HG02588 (cell line): ENCODE measurements at regions not wholly inside any gene's neighbourhood (a gene's known extent, or its start where the extent isn't known, plus 50 kb on each side); places are given as distances from the start of the nearest gene placed in this dataset.

Source experiments
- ATAC-seq: cut with Tn5 transposase; IDR thresholded peaks from one replicate; pipeline ENCODE4 v1.9.1; 2021; ENCODE audit warnings: mild to moderate bottlenecking, moderate library complexity; ENCODE audit not compliant: unreplicated experiment

GRCh38 chr11:80503990-80504389 lies 1063.2 kb upstream of the TENM4 start:
- ATAC-seq, result no peak

GRCh38 chr11:80502511-80502910 lies 1061.7 kb upstream of the TENM4 start:
- no peak for ATAC-seq

- ATAC-seq, result no peak
These were observed 1054.3 kb upstream of the TENM4 start for GRCh38 chr11:80495116-80495515.

DNA sequence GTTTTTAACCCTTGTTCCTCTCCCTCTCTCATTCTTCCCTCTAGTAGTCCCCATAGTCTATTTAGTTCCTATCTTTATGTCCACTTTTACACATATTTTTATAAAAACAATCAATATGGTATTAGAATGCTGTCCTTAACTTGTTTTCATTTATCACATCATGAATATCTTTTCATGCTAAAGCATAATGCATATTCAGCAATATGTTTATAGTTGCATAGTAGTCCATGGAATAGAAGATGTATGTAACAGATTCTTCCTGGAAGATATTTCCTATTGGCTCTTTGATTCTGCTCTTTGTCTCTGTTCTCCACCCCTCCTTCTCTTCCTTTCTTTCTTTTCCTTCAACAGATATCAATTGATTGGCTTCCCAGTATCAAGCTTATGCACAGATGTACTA lies 1047.1 kb upstream of the TENM4 start:
- no peak for ATAC-seq

DNA sequence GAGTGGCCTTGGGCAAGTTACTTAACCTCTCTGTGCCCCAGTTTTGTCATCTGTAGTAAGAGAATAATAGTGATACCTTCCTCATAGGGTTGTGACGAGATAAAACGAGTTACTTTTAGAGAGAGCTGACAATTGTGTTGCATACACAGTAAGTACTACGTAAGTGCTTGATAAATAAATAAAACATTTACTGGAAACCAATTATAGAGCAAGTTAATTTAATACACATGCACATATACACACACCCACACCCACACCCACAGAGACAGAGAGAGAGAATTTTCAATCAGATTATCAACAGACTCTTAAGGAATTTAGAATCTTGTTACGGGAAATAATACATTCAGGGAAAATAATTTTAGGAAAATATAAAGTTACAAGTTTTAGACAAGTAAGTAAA lies 1045.8 kb upstream of the TENM4 start:
- ATAC-seq, result no peak

GRCh38 chr11:80477178-80477577 lies 1036.3 kb upstream of the TENM4 start:
- no peak for ATAC-seq

GRCh38 chr11:80473562-80473961 lies 1032.7 kb upstream of the TENM4 start:
- ATAC-seq, result peak; percentile 79

DNA sequence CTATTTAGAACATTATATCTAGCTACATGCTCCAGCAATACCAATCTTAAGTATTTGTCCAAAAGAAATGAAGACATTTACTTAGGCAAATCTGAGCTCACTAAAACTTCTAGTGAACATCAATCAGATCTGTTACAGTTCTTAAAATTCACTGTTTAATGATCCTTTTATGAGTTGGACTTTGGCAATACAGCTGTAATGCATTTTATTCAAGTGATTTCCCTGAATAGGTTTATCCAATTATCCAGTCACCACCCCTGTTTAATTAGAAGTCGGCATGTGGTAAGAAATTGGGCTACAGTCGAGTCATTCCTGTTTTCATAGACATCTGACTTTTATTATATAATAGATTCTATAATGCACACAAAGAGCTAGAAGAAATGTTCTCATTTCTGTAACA lies 1029.0 kb upstream of the TENM4 start:
- ATAC-seq, result no peak

- ATAC-seq, result no peak
These were observed 1025.7 kb upstream of the TENM4 start for GRCh38 chr11:80466570-80466969.

DNA sequence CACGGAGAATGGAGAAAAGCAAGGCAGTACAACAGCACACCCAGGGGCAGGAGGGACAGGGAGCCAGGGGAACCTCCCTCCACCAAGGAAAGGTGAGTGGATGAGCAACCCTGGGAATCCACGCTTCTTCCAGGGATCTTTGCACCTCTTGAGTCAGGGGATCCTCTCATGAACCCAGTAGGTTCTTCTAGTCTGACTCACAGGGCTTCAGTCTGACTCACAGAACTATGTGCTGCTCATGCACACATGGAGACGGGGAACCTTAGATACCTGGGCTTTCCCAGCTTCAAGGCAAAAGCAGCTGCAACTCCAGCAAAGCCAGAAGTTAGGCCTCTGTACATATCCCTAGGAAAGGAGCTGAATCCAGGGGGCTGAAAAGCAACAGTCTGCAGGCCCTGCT lies 1021.4 kb upstream of the TENM4 start:
- no peak for ATAC-seq

- no peak for ATAC-seq
These were observed 1017.5 kb upstream of the TENM4 start for GRCh38 chr11:80458376-80458775.

DNA sequence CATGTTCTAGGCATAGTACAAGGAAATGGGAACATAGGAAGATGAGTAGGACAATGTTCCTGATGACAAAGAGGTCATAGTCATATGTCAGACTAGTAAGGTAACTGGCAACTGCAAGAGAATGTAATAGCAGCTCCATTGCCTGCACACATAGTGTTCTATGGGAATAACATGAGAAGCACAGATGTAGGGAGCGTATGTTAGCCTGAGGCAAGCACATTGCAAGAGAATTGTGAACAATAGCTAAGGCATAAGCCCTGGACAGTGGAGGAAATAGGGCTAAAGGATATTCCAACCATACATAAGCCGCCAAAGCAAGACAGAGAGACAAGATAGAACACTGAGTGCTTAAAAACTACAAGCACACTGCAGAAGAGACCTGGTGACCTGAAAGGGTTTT lies 1017.0 kb upstream of the TENM4 start:
- ATAC-seq, result no peak

GRCh38 chr11:80455818-80456217 lies 1015.0 kb upstream of the TENM4 start:
- no peak for ATAC-seq

- ATAC-seq, result no peak
These were observed 1010.3 kb upstream of the TENM4 start for GRCh38 chr11:80451105-80451504.

- ATAC-seq, result no peak
These were observed 1007.9 kb upstream of the TENM4 start for GRCh38 chr11:80448709-80449108.

GRCh38 chr11:80443177-80443576 lies 1002.3 kb upstream of the TENM4 start:
- no peak for ATAC-seq

DNA sequence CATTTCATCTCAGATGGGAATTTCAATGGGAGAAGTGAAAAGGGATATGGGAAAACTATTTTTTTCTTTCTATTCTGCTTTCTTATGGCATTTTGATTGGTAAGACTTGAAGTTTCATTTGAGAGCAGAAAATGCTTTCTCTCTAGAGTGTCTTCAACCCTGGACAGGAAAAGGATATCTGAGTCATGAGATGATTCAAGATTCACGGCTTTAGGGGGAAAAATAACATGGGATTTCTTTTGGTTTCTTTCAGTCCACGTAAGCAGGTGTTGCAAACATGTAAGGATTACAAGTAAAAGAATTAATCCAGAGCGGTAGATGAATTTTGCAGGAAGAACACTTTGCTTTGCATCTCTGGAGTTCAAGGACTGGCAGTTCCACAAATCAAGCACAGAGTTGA lies 1001.0 kb upstream of the TENM4 start:
- ATAC-seq, result no peak

GRCh38 chr11:80440835-80441234 lies 1000.0 kb upstream of the TENM4 start:
- no peak for ATAC-seq

DNA sequence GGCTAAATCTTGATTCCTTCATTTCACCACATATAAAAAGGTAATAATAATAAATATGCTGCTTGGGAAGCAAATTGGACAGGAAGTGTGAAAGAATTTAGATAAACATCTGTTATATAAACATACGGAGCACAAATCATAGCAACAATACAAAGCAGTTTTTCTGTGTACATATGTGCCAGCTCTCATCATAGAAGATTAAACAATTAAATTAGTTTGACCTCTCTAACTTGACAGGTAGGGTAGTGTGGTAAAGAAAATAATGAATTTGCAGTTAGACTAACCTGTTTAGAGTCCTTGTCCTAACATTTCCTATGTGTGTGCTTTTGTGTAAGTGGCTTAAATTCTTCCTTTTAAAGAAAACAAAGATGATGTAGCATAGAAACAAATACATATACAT lies 995.7 kb upstream of the TENM4 start:
- ATAC-seq, result no peak

GRCh38 chr11:80435345-80435744 lies 994.5 kb upstream of the TENM4 start:
- no peak for ATAC-seq

- ATAC-seq, result no peak
These were observed 991.2 kb upstream of the TENM4 start for GRCh38 chr11:80432057-80432456.

DNA sequence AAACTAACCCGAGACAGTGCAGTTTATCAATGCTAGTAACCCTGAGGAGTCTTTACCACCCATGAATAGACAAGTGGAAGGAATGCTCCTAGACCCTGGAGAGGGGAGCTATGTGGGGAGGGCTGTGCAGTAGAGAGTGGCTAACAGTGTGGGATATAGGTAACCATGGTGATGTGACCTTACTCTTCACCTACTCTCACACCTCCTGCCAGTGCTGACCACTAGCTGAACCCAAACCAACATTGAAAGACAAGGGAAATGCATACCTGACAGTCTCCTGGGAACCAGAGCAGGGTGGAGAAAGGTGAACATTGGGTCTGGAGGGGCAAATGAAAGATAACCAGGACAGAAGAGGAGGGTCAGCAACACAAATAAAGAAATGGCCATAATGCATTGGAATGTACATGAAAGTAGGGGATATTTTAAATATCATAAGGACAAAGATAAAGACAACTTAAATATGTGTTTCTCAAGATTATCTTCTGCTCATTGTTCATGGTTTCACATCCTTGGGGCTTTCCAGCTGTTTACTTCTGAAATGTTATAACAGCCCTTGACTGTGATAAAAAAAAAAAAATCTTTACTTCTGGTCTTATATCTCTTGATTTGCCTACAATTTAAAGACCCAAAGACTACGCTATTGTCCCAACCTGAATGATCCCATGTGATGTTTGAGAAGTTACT lies 983.3 kb upstream of the TENM4 start:
- ATAC-seq, result peak; percentile 76

GRCh38 chr11:80420374-80420773 lies 979.5 kb upstream of the TENM4 start:
- ATAC-seq, result no peak
